Calu3 (cell line): ENCODE measurements at regions not wholly inside any gene's neighbourhood (a gene's known extent, or its start where the extent isn't known, plus 50 kb on each side); places are given as distances from the start of the nearest gene placed in this dataset.

Source experiments
- BruUV-seq: library from RNA; stranded (reverse); fragments of 400-500 nt; replicated peaks from 2 replicates; lab custom pipeline; 2021; lab: Mats Ljungman, UMichigan
- CTCF ChIA-PET: fragments of 300-600 bp; sonication (Branson Sonifier 250); formaldehyde crosslinking; loops from one replicate; lab custom pipeline; 2022; ENCODE audit warnings: antibody characterized with exemption; lab: Charles Lee
- DNase-seq: peaks from one replicate; pipeline ENCODE4 v3.0.0; 2022
- H3K27ac Mint-ChIP-seq: one replicate; pipeline ENCODE4 v1.8.0; 2022; ENCODE audit warnings: mixed read lengths; ENCODE audit not compliant: unreplicated experiment
- H3K27me3 Mint-ChIP-seq: one replicate; pipeline ENCODE4 v1.8.0; 2022; ENCODE audit warnings: mixed read lengths; ENCODE audit not compliant: unreplicated experiment
- H3K36me3 Mint-ChIP-seq: one replicate; pipeline ENCODE4 v1.8.0; 2022; ENCODE audit warnings: mild to moderate bottlenecking, moderate library complexity, mixed read lengths; ENCODE audit not compliant: insufficient read depth, unreplicated experiment
- H3K4me1 Mint-ChIP-seq: one replicate; pipeline ENCODE4 v1.8.0; 2022; ENCODE audit warnings: mild to moderate bottlenecking, low read depth, mixed read lengths; ENCODE audit not compliant: unreplicated experiment
- H3K4me3 Mint-ChIP-seq: one replicate; pipeline ENCODE4 v1.8.0; 2022; ENCODE audit warnings: mild to moderate bottlenecking, low read depth, moderate library complexity, mixed read lengths; ENCODE audit not compliant: unreplicated experiment
- H3K9me3 Mint-ChIP-seq: one replicate; pipeline ENCODE4 v1.8.0; 2022; ENCODE audit warnings: low read depth, mixed read lengths; ENCODE audit not compliant: unreplicated experiment
- intact Hi-C: fragments of 100-400 bp; cut with micrococcal nuclease; formaldehyde crosslinking; loops from one replicate; pipeline ENCODE4 v1.10.0; 2022; ENCODE audit not compliant: unreplicated experiment
- TF ChIP-seq, protein P1 (sequence below): fragments of 200-600 bp; IDR thresholded peaks from one replicate; pipeline ENCODE4 v1.8.0; 2022; ENCODE audit warnings: antibody characterized with exemption; ENCODE audit not compliant: unreplicated experiment

DNA sequence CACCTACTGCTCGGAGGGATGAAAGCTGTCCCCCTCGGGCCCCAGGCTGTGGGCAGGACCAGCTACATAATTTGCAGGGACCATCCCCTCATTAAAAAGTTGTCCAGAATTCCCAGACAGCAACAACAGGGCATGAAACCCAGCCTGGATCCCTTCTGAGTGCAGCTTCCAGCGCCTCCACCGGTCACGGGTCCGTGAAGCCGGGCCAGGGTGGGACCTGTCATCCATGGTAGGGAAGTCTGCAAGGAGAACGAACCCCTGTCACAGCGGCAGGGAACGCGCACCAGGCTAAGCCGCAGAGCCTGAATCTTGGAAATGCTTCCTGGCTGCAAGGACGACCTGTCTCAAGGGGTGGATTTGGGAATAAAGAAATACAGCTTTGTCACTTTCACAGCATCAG, 214.2 kb downstream of the RBFOX3 start:
- no peaks in the 10 kb centered on the region for H3K36me3 Mint-ChIP-seq
- BruUV-seq, result no TSS peak
- DNase-seq, result no peak
- peaks cover 76% of the 10 kb centered on the region for H3K27me3 Mint-ChIP-seq
- peaks cover 9% of the 10 kb centered on the region for H3K4me1 Mint-ChIP-seq
- H3K4me3 Mint-ChIP-seq, result no peak overlapping the region
- TF ChIP-seq, protein P1, sequence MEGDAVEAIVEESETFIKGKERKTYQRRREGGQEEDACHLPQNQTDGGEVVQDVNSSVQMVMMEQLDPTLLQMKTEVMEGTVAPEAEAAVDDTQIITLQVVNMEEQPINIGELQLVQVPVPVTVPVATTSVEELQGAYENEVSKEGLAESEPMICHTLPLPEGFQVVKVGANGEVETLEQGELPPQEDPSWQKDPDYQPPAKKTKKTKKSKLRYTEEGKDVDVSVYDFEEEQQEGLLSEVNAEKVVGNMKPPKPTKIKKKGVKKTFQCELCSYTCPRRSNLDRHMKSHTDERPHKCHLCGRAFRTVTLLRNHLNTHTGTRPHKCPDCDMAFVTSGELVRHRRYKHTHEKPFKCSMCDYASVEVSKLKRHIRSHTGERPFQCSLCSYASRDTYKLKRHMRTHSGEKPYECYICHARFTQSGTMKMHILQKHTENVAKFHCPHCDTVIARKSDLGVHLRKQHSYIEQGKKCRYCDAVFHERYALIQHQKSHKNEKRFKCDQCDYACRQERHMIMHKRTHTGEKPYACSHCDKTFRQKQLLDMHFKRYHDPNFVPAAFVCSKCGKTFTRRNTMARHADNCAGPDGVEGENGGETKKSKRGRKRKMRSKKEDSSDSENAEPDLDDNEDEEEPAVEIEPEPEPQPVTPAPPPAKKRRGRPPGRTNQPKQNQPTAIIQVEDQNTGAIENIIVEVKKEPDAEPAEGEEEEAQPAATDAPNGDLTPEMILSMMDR, result no peak
- intact Hi-C loops, result no loop called here
- CTCF ChIA-PET, result interaction anchor here (0.5 to 1.1 kb wide), 3 partner anchors 8 to 309 kb away, joined by 3 to 4 read pairs (median 3); no protein-coding TSS in a partner anchor
- no peaks in the 10 kb centered on the region for H3K9me3 Mint-ChIP-seq
- H3K27ac Mint-ChIP-seq, result no peak overlapping the region

DNA sequence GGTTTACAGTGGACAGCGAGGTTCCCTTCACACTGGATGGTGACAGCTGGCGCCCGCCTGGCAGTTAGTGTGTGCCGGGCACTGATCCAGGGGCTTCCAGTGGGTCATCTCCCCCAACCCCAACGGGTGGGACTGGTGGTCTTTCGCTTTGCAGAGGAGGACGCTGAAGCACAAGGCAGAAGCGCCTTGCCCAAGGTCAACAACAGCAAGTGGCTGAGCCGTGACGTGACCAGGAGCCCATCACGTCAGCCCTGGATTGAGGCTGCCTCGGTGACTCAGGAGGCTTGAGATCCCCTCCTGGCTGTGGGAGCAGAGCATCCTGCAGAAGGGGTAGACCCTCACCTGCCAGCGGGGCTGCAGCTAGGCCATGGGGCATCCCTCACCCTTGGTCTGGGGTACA, 215.3 kb downstream of the RBFOX3 start:
- Mint-ChIP-seq H3K9me3 (no peaks in the 10 kb centered on the region), H3K36me3 (no peaks in the 10 kb centered on the region), H3K27me3 (peaks cover 87% of the 10 kb centered on the region), H3K27ac (no peak overlapping the region), H3K4me3 (no peak overlapping the region), H3K4me1 (peaks cover 2% of the 10 kb centered on the region)
- intact Hi-C loops, result loop anchor here (2.0 kb wide), 1 partner anchor 309 kb away; no protein-coding TSS in a partner anchor
- no TSS peak for BruUV-seq
- TF ChIP-seq, protein P1, result no peak
- CTCF ChIA-PET, result interaction anchor here (1.1 kb wide), 1 partner anchor 308 kb away, joined by 6 read pairs; no protein-coding TSS in a partner anchor
- DNase-seq, result no peak

DNA sequence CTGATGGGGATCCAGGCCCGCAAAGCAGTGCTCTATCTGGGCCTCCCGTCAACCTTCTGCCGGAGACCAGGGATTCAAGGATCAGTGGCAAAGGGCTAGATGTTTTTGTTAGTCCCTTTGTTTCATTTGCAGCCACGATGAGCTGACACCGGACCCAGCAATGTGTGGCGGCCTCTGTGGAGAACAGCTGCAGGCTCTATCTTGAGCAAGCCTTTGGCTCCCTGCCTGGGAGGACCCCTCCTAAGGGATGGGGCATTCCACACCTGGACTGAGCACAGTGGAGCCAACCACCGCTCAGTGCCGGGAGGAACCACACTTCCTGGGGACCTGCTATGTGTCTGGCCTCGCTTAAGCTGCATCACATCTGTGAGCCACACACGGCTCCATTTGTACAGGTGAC, 215.8 kb downstream of the RBFOX3 start:
- CTCF ChIA-PET, result interaction anchor here (1.1 kb wide), 1 partner anchor 307 kb away, joined by 6 read pairs; no protein-coding TSS in a partner anchor
- Mint-ChIP-seq H3K9me3 (no peaks in the 10 kb centered on the region), H3K36me3 (no peaks in the 10 kb centered on the region), H3K27me3 (peaks cover 92% of the 10 kb centered on the region), H3K4me1 (no peaks in the 10 kb centered on the region), H3K4me3 (no peak overlapping the region), H3K27ac (no peak overlapping the region)
- DNase-seq, result no peak
- no TSS peak for BruUV-seq
- TF ChIP-seq, protein P1, result no peak
- intact Hi-C loops, result loop anchor here (2.0 kb wide), 1 partner anchor 308 kb away; no protein-coding TSS in a partner anchor

DNA sequence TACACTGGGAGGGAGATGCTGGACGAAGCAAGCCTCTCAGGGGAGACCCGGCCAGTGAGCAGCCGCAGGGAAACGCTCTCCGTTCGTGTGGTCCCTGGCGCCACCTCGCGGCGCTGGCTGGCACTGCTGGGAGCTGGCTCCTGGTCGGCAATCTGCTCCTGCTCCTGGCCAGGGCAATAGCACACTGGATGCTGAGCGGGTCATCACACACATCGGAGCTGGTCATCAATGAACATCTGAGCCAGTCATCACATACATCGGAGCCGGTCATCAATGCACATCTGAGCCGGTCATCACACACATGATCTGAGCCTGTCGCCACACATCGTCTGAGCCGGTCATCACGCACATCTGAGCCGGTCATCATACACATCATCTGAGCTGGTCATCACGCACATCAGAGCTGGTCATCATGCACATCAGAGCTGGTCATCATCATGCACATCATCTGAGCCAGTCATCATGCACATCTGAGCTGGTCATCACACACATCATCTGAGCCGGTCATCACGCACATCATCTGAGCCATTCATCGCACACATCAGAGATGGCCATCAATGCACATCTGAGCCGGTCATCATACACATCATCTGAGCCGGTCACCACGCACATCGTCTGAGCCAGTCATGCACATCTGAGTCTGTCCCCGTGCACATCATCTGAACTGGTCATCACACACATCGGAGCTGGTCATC, 217.3 kb downstream of the RBFOX3 start:
- BruUV-seq, result no TSS peak

More for the DNA sequence above, 217.3 kb downstream of the RBFOX3 start:
- no peaks in the 10 kb centered on the region for H3K36me3 Mint-ChIP-seq
- peak; percentile 90 for DNase-seq
- peaks cover 98% of the 10 kb centered on the region for H3K27me3 Mint-ChIP-seq
- no peaks in the 10 kb centered on the region for H3K4me1 Mint-ChIP-seq
- no peak overlapping the region for H3K4me3 Mint-ChIP-seq
- H3K27ac Mint-ChIP-seq, result no peak overlapping the region
- H3K9me3 Mint-ChIP-seq, result no peaks in the 10 kb centered on the region
- TF ChIP-seq, protein P1, result peak; percentile 88
- CTCF ChIA-PET, result interaction anchor here (0.6 to 2.9 kb wide), 13 partner anchors 10 to 522 kb away, joined by 3 to 29 read pairs (median 4); no protein-coding TSS in a partner anchor
- intact Hi-C loops, result loop anchor here (2.0 kb wide), 2 partner anchors 205 to 307 kb away; no protein-coding TSS in a partner anchor
